Peyer's patch (tissue), 4 donors: ENCODE measurements at regions not wholly inside any gene's neighbourhood (a gene's known extent, or its start where the extent isn't known, plus 50 kb on each side); places are given as distances from the start of the nearest gene placed in this dataset.

Source experiments
- DNase-seq, 3 donors: peaks; one replicate each; pipeline ENCODE4 v3.0.0-alpha.2; 2017 to 2019
- H3K27ac ChIP-seq, 4 donors: fragments of 200-600 bp; sonication (generic); one replicate each; pipeline ENCODE4 v1.5.1; 2016 to 2019
- H3K27me3 ChIP-seq, 2 donors: fragments of 200-600 bp; sonication (generic); one replicate each; pipeline ENCODE4 v1.5.1; 2019
- H3K36me3 ChIP-seq, 3 donors: fragments of 200-600 bp; sonication (generic); one replicate each; pipeline ENCODE4 v1.5.1; 2016 to 2019
- H3K4me1 ChIP-seq, 4 donors: fragments of 200-600 bp; sonication (generic); one replicate each; pipeline ENCODE4 v1.5.1; 2016 to 2019
- H3K4me3 ChIP-seq, 4 donors: fragments of 200-600 bp; sonication (generic); 1 replicate in 3 of 4; 2 replicates in 1 of 4; pipeline ENCODE4 v1.5.1; 2016 to 2019; ENCODE audit warnings: mild to moderate bottlenecking in 1 of 4
- H3K9me3 ChIP-seq, 4 donors: fragments of 200-600 bp; sonication (generic); one replicate each; pipeline ENCODE4 v1.5.1; 2016 to 2019; ENCODE audit warnings: mild to moderate bottlenecking in 1 of 4
- POLR2A ChIP-seq, 2 donors: fragments of 450-650 bp; IDR thresholded peaks; one replicate each; pipeline ENCODE4 v1.5.1; 2017; ENCODE audit warnings: antibody characterized with exemption in 2 of 2, mild to moderate bottlenecking in 2 of 2, moderate library complexity in 2 of 2
- TF ChIP-seq, protein P1 (sequence below), 6 experiments: fragments of 450-650 bp in 4 of 6; fragments of 200-600 bp in 2 of 6; sonication (generic) in 1 of 6; IDR thresholded peaks; one replicate each; pipeline ENCODE4 v1.5.1; 2017 to 2019; ENCODE audit warnings: antibody characterized with exemption in 6 of 6, mild to moderate bottlenecking in 3 of 6, moderate library complexity in 1 of 6

- H3K9me3 ChIP-seq = no peaks in the 10 kb centered on the region
- no peaks in the 10 kb centered on the region for H3K36me3 ChIP-seq
- no peak for TF ChIP-seq POLR2A (IDR thresholded peaks at IDR 0.05)
- TF ChIP-seq, protein P1, sequence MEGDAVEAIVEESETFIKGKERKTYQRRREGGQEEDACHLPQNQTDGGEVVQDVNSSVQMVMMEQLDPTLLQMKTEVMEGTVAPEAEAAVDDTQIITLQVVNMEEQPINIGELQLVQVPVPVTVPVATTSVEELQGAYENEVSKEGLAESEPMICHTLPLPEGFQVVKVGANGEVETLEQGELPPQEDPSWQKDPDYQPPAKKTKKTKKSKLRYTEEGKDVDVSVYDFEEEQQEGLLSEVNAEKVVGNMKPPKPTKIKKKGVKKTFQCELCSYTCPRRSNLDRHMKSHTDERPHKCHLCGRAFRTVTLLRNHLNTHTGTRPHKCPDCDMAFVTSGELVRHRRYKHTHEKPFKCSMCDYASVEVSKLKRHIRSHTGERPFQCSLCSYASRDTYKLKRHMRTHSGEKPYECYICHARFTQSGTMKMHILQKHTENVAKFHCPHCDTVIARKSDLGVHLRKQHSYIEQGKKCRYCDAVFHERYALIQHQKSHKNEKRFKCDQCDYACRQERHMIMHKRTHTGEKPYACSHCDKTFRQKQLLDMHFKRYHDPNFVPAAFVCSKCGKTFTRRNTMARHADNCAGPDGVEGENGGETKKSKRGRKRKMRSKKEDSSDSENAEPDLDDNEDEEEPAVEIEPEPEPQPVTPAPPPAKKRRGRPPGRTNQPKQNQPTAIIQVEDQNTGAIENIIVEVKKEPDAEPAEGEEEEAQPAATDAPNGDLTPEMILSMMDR (IDR thresholded peaks at IDR 0.05) = no peak
- no peak overlapping the region for H3K27ac ChIP-seq
- H3K4me1 ChIP-seq = peaks cover 0 to 4% (median 0%) of the 10 kb centered on the region in 4 donors
- no peaks in the 10 kb centered on the region for H3K27me3 ChIP-seq
- no peak for DNase-seq
- H3K4me3 ChIP-seq = no peak overlapping the region
Observed at GRCh38 chr11:27250867-27251665, 111.9 kb downstream of the CCDC34 start.

DNA sequence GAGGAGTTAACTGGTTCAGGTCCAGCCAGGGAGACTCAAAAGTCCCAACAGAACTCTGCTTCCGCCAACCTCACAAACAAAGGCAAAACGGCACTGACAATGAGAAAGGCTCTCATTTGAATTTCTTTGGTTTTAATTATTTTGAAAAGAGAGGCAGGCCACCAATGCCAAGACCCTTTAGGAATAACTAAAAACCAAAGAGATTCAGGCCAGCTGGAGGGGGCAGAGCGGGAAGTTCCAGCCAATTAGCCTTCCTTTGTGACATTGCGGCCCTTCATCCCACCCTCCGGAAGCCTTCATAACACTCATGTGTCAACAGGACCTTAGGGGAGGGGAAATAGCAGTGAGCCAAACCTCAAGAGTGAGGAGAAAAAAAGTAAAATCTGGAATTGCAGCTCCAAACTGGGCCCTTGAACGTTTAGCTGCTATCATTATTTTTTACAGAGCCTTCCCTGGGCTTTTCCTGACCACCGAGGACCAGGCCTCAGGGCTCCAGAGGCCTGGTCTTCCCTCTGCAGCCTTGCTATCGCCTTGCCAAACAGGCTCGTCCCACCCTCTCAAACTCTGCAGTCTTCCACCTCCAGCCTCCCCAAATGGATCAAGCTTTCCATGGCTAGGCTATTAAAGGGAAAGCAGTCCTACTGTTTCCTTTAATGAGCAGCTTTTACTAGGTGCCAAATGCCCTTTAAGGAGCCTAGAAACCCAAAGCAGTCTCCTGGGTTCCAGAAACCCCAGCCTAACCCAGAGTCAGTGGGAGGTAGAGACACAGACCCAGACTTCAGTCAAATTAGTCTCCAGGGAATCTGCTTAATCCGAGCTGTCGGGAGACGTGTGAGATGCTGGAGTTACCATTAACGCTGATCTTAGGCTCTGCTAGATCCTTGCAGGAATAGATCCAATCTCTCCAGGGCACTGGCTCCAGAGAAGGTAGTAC, 114.2 kb downstream of the CCDC34 start:
- no peak overlapping the region for H3K27ac ChIP-seq
- peaks cover 0 to 4% (median 0%) of the 10 kb centered on the region in 4 donors for H3K4me1 ChIP-seq
- H3K27me3 ChIP-seq = no peaks in the 10 kb centered on the region
- no peak for DNase-seq
- no peak for TF ChIP-seq POLR2A (IDR thresholded peaks at IDR 0.05)
- TF ChIP-seq, protein P1 (IDR thresholded peaks at IDR 0.05) = no peak
- no peak overlapping the region for H3K4me3 ChIP-seq
- no peaks in the 10 kb centered on the region for H3K36me3 ChIP-seq
- H3K9me3 ChIP-seq = no peaks in the 10 kb centered on the region

GRCh38 chr11:27247660-27248059, 115.4 kb downstream of the CCDC34 start:
- no peak overlapping the region for H3K27ac ChIP-seq
- H3K9me3 ChIP-seq = no peaks in the 10 kb centered on the region
- TF ChIP-seq, protein P1 (IDR thresholded peaks at IDR 0.05) = no peak
- TF ChIP-seq POLR2A (IDR thresholded peaks at IDR 0.05) = no peak
- no peak overlapping the region for H3K4me3 ChIP-seq
- H3K27me3 ChIP-seq = no peaks in the 10 kb centered on the region
- H3K4me1 ChIP-seq = peaks cover 0 to 4% (median 0%) of the 10 kb centered on the region in 4 donors
- DNase-seq = no peak
- H3K36me3 ChIP-seq = no peaks in the 10 kb centered on the region

DNA sequence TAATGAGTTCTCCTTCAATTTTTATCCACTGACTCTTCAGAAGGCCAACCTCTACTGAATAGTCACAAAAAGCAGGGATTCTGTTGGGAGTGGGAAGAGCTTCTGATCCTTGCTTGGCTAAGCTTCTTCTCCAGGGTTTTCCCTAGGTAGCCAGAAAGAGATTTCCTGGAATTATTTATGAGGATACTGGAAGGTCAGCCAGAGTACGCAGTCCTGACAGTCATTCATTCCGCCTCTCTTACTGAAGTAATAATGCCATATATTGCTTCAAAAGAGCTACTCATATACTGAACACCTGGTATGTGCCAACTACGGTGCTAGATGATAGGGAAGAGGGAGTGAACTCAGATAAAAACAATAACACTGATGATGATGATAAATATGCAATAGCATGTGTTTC, 116.1 kb downstream of the CCDC34 start:
- no peak for TF ChIP-seq POLR2A (IDR thresholded peaks at IDR 0.05)
- TF ChIP-seq, protein P1 (IDR thresholded peaks at IDR 0.05) = no peak
- Histone ChIP-seq H3K4me1 (peaks cover 0 to 4% (median 0%) of the 10 kb centered on the region in 4 donors), H3K9me3 (no peaks in the 10 kb centered on the region), H3K36me3 (no peaks in the 10 kb centered on the region), H3K27me3 (no peaks in the 10 kb centered on the region), H3K27ac (peak overlapping the region in 1 of 4 donors; percentile 49), H3K4me3 (no peak overlapping the region)
- no peak for DNase-seq

DNA sequence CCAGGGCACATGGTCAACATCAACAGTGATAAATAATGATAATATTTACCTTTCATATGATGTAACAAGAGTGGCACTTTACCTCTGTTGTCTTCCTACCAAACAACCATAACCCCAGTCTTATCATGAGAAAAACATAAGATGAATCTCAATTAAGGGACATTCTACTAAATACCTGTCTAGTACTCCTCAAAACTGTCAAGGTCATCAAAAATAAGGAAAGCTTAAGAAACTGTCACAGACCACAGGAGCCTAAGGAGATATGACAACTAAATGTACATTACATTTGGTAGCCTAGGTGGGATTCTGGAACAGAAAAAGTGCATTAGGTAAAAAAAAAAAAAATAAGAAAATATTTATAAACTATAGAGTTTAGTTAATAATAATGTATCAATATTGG, 118.1 kb downstream of the CCDC34 start:
- TF ChIP-seq, protein P1 (IDR thresholded peaks at IDR 0.05) = no peak
- no peak for TF ChIP-seq POLR2A (IDR thresholded peaks at IDR 0.05)
- H3K36me3 ChIP-seq = no peaks in the 10 kb centered on the region
- no peaks in the 10 kb centered on the region for H3K27me3 ChIP-seq
- no peaks in the 10 kb centered on the region for H3K9me3 ChIP-seq
- H3K27ac ChIP-seq = no peak overlapping the region
- H3K4me3 ChIP-seq = no peak overlapping the region
- peaks cover 0 to 4% (median 0%) of the 10 kb centered on the region in 4 donors for H3K4me1 ChIP-seq
- no peak for DNase-seq
